ENCODE measurements at regions not wholly inside any gene's neighbourhood (a gene's known extent, or its start where the extent isn't known, plus 50 kb on each side); places are given as distances from the start of the nearest gene placed in this dataset.

GRCh38 chr6:71376830-71377229, 88.2 kb downstream of the OGFRL1 start:
- no peak overlapping the region for H3K4me3 ChIP-seq (ENCODE audit: low read depth, low read length)
- TF ChIP-seq CTCF (IDR thresholded peaks at IDR 0.05; ENCODE audit: control insufficient read depth, extremely low read depth, insufficient read depth), result no peak
- DNase-seq (ENCODE audit: low read depth), result no peak

GRCh38 chr6:71383476-71383875, 94.9 kb downstream of the OGFRL1 start:
- TF ChIP-seq CTCF (IDR thresholded peaks at IDR 0.05; ENCODE audit: control insufficient read depth, extremely low read depth, insufficient read depth), result peak; percentile 23; the same call in 1 of the 2 replicates
- no peak overlapping the region for H3K4me3 ChIP-seq (ENCODE audit: low read depth, low read length)
- no peak for DNase-seq (ENCODE audit: low read depth)

- no peak overlapping the region for H3K4me3 ChIP-seq (ENCODE audit: low read depth, low read length)
- no peak for DNase-seq (ENCODE audit: low read depth)
- TF ChIP-seq CTCF (IDR thresholded peaks at IDR 0.05; ENCODE audit: control insufficient read depth, extremely low read depth, insufficient read depth), result peak; percentile 39
These were observed 95.4 kb downstream of the OGFRL1 start for GRCh38 chr6:71383901-71384489.

GRCh38 chr6:71385111-71385822, 96.7 kb downstream of the OGFRL1 start:
- no peak overlapping the region for H3K4me3 ChIP-seq (ENCODE audit: low read depth, low read length)
- DNase-seq (ENCODE audit: low read depth), result no peak
- TF ChIP-seq CTCF (IDR thresholded peaks at IDR 0.05; ENCODE audit: control insufficient read depth, extremely low read depth, insufficient read depth), result no peak

GRCh38 chr6:71386215-71386614, 97.6 kb downstream of the OGFRL1 start:
- no peak for TF ChIP-seq CTCF (IDR thresholded peaks at IDR 0.05; ENCODE audit: control insufficient read depth, extremely low read depth, insufficient read depth)
- DNase-seq (ENCODE audit: low read depth), result no peak
- H3K4me3 ChIP-seq (ENCODE audit: low read depth, low read length), result no peak overlapping the region

GRCh38 chr6:71387179-71387578, 98.6 kb downstream of the OGFRL1 start:
- no peak overlapping the region for H3K4me3 ChIP-seq (ENCODE audit: low read depth, low read length)
- no peak for TF ChIP-seq CTCF (IDR thresholded peaks at IDR 0.05; ENCODE audit: control insufficient read depth, extremely low read depth, insufficient read depth)
- no peak for DNase-seq (ENCODE audit: low read depth)
